IPS DF 19.7 (cell line): ENCODE measurements at regions not wholly inside any gene's neighbourhood (a gene's known extent, or its start where the extent isn't known, plus 50 kb on each side); places are given as distances from the start of the nearest gene placed in this dataset.
"Not testable (repeated sequence)": the region's sequence is repeated elsewhere in the genome, so short reads cannot be mapped to it uniquely, and the experiment has no call there.

Experiments used
- DNase-seq: peaks from one replicate; pipeline ENCODE4 v3.0.0-alpha.2; 2013; ENCODE audit warnings: low read depth, low spot score

DNA sequence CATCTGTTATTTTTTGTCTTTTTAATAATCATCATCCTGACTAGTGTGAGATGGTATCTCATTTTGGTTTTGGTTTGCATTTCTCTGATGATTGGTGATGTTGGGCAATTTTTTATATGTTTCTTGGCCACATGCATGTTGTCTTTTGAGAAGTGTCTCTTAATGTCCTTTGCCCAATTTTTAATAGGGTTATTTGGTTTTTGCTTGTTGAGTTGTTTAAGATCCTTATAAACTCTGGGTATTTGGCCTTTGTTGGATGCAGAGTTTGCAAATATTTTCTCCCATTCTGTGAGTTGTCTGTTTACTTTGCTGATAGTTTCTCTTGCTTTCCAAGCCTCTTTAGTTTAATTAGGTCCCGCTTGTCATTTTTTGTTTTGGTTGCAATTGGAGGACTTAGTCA lies 152.1 kb upstream of the MED14 start:
- no peak for DNase-seq

DNA sequence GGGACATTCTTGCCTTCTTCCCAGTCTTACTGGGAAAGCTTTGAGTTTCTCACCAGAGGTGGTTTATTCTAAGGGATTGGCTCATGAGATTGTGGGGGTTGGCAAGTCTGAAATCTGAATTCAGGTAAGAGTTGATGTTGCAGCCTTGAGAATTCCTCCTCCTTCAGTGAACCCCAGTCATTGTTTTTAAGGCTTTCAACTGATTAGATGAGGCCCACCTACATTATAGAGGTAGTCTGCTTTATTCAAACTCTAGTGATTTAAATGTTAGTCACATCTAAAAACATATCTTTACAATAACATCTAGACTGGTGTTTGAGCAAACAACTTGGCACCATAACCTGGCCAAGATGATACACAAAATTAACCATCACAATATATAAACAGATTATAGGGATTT lies 156.5 kb upstream of the MED14 start:
- no peak for DNase-seq

DNA sequence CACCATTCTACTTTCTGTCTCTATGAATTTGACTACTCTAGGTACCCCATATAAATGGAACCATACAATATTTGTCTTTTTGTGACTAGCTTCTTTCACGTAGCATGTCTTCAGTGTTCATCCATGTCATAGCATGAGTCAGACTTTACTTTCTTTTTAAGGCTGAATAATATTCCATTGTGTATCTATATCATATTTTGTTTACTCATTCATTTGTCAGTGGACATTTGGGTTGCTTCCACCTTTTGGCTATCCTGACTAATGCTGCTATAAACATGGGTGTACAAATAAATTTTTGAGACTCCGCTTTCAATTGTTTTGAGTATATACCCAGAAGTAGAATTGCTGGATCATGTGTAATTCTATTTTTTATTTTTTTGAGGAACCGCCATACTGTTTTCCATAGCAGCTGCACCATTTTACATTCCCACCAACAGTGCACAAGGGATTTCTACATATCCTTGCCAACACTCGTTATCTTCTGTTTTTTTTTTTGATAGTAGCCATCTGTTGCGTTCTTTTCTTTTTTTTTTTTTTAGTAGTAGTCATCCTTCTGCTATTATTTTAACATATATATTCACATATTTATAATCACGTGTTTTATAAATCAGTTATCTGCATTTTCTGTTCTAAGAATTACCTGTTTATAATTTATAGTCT lies 158.0 kb upstream of the MED14 start:
- no peak for DNase-seq

DNA sequence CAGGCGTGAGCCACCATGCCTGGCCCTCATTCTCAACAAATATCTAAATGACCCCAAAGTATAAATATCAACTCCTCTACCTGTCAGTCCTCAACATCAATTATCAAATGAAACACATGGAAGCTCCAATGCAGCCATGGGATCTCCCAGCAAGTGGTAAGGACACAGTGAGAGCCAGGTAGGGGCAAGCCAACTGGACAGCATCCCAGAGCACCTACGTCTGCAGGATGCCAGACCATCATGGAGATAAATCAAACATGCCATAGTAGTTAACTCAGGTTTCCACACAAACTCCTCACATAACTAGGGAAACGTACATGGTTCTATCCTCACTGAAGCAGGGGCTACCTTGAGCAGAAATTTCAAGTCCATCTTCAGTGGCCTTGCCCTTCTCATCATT lies 159.9 kb upstream of the MED14 start:
- DNase-seq, result no peak

DNA sequence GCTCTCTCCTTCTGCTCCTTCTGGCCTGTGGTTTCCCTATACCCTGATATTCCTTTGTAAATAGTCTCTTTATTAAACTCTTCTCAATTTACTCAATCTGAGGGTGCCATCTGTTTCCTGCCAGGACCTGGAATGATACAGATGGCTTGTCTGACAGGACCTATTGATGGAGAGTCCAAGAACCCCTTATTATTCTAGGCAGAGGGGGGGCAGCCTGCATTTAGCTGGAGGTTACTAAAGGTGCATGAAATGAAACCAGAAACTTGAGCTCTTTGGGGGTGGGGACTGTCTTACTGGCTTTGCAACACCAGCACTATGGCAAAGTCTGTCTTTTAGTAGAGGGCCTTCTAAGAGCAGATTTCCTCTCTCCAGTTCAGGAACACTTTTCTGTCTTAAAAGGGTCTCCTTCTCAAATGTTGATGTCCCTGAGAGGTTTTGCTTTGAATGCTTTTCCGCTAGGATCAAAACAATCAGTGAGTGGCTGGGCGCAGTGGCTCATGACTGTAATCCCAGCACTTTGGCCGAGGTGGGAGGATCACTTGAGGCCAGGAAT lies 162.5 kb upstream of the MED14 start:
- no peak for DNase-seq

DNA sequence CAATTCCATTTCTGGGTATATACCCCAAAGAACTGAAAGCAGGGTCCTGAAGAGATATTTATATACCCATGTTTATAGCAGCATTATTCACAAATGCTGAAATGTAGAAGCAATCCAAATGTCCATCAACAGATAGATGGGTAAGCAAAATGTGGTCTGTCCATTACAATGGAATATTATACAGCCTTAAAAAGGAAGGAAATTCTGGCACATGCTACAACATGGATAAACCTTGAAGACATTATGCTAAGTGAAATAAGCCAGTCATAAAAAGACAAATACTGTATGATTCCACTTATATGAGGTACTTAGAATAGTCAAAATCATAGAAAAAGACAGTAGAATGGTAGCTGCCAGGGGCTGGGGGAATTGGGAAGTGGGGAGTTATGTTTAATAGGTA lies 169.4 kb upstream of the MED14 start:
- not testable (repeated sequence) for DNase-seq

DNA sequence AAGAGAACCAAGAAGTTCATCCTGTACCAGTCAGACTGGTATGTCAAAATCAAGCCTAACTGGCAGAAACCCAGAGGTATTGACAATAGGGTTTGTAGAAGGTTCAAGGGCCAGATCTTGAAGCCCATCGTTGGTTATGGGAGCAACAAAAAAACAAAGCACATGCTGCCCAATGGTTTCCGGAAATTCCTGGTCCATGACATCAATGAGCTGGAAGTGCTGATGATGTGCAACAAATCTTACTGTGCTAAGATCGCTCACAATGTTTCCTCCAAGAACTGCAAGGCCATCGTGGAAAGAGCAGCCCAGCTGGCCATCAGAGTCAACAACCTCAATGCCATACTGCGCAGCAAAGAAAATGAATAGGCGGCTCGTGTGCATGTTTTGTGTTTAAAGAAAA lies 172.7 kb upstream of the MED14 start:
- no peak for DNase-seq

DNA sequence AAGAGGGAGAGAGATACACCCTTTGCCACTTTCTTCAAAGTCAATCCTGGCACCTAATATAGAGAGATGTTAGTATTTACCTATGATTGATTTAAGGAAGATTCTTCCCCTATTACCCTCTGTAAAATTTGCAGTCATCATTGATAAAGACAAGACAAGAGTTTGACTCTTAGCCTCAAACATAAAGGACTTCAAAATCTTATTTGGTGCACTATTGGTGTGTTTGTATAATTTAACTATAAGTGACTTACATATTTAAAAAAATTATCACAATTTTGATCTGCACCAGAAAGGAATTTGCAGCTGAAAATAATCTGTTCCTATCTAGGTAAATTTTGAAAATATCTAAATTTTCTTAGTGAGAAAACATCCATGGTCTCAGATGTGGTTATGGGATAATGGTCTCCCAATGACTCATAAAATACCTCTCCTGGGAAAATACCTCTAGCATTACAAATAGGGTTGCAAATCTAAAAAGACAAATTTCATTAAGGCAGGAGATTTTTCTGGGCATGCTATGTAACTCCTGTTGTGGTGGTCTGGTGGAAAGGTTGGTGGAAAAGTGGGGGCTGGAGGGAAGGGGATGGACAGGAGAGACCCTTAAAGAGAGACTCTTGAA lies 173.6 kb upstream of the MED14 start:
- no peak for DNase-seq

DNA sequence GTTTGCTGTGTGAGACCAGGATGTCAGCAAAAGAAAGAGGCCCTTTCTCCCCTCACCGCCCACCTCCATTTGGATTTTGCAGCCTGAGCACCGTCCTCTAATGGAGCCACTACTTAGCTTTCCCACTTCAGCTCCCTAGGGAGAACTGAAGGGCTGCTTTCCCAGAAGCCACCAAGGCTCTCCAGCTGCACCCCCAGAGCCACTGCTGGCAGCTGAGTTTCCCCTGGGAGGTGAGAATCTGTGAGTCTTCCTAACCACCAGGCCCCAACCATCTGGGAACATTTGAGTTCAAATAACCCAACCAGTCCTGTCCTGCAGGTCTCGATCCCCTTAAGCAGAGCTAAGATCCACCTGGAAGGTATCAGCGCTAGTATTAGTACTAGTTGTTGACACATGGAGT lies 173.1 kb upstream of the USP9X start:
- DNase-seq, result no peak

DNA sequence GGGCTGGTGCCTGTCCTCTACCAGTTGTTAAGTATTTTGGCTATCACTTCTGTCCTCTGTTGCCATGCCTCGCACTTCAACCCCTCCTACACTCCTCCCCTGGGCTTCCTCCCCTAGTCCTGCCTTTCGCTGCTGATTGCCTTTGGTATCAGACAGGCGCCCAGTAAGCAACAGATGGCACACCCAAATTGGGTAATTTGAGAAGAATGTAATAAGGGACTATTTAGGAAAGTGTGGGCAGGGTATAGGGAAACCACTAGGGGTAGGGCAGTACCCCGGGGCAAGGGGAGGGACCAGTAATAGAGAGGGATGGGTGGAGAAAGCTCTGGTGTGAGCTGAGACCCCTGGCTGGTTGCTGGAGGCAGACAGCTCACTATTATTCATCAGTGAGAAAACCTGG lies 172.7 kb upstream of the USP9X start:
- no peak for DNase-seq

DNA sequence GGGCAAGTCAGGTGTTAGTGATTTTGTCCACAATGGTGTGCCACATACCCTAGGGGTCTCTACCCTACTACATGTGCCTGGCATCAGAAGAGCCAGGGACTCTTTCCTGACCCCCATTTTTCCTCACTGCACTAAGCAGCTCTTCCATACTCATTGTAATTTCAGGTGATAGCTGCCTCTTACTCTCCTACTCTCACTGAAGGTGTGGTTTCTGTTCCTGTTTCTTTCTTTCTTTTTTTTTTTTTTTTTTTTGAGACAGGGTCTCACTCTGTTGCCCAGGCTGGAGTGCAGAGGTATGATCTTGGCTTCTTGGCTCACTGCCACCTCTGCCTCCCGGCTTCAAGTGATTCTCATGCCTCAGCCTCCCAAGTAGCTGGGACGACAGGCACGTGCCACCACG lies 164.9 kb upstream of the USP9X start:
- DNase-seq, result no peak

DNA sequence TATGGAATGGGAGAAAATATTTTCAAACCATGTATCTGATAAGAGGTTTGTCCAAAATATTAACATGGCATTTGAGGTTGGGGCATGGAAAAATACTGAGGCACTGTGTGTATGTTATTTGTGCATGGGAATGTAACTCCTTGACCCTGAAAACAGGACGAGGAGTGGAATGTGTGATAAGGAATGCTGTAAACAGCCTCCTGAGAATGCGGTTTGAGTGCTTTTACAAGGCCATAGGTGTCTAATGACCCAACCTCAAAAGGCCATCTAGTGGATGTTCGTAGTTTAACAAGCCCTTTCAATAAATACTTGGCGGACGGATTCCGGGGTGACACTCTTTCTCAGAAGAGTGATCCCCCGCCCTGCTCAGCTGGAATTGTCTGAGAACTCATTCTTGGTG lies 162.9 kb upstream of the USP9X start:
- peak; percentile 77 for DNase-seq

DNA sequence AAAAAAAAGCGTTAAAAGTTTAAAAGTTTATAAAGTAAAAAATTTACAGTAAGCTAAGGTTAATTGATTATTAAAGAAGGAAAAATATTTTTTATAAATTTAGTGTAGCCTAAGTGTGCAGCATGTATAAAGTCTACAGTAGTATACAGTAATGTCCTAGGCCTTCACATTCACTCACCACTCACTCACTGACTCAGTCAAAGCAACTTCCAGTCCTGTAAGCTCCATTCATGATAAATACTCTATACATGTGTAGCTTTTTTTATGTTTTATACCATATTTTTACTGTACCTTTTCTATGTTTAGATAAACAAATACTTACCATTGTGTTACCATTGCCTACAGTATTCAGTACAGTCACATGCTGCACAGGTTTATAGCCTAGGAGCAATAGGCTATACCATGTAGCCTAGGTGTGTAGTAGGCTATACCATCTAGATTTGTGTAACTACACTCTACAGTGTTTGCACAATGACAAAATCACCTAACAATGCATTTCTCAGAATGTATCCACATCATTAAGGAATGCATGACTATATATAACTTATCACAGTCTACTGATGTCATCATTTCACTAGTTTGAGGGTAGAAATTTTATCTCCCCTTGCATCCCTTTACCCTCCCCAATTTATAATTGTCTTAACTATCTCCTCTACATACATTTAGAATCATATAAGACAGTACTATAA lies 158.4 kb upstream of the USP9X start:
- DNase-seq, result not testable (repeated sequence)

DNA sequence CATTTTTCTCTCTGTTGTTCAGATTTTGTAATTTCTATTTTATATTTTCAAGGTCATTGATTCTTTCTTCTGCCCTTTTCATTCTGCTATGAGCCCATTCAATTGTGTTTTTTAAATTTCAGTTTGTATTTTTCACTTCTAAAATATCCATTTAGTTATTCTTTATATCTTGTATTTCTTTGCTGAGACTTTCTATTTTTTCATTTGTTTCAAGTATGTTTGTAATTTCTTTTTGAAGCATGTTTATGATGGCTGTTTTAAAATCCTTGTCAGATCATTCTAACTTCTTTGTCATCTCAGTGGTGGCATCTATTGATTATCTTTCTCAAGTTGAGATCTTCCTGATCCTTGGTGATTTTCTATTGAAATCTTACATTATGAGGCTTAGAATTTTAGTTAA lies 157.2 kb upstream of the USP9X start:
- no peak for DNase-seq

DNA sequence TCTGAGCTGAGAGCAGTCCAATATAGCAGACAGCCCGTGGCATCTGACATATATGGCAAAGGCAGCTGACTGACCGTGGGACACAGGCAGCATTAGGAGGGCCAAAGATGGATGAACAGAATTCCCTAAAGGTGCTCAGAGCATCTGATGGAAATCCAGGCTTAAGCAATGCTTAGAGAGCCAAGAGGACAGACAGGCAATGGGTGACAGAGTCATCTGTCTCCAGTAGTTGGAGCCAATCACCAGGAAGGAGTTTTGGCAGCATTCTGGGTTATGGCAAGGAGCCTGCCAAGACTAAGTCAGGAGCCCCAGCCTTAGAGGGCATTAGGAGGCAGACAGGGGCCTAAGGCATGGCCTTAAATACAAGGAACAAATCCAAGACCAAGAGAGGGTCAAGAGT lies 153.3 kb upstream of the USP9X start:
- no peak for DNase-seq

DNA sequence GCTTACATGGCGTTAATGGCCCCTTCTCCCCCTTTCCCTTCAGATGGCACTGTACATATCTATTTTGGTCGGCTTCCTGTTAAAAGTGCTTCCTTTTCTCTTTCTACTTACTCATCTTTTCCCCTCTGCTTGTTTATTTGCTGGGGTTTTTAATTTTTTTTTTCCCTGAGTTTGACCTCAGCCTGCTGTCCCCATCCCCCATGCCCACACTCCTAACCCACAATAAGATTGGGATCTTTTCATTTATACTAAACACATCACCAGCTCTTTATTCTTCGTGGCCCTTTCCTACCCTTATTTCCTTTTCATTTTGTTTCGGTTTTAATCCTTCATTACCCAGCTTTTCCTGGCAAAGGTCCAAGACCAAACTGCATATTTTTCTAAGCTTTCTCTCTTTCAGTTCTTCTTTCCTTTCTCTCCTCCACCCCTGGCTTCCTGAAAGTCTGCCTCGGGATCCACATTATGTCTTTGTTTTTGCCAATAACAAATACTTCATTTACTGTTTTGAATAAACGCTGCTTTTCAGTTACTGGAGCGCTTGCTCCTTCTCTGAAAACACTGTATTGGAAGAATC lies 152.0 kb upstream of the USP9X start:
- no peak for DNase-seq

DNA sequence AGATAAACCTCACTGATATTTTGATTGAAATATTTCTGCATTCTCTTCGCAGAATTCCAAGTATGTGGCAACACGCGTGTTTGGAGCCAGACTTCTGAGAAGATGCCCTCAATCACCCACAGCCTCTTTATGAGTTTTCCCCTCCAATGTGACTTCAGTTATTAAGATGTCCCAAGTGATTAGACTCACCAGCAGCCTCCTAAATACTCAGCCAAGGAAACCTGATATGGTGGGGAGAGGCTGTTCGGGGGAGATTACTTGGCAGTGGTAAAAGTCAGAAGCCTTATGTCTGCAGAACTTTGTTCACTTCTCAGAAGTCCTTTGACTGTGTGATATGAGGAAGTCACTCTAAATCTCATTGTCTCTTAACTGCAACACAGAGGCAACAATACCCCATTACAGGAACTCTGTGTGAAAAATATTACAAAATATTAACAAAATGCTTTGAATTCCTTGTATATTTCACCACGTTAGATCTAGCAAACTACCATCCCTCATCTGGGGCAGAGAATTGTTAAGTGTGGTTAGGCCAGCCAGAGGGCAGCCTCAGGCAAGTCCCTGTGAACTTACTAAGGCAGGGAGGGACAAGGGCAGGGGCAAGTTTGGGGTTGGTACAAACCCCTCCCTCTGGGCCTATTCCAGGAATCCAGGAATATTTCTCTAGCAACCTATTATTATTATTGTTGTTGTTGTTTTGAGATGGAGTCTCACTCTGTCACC lies 151.4 kb upstream of the USP9X start:
- DNase-seq, result no peak

DNA sequence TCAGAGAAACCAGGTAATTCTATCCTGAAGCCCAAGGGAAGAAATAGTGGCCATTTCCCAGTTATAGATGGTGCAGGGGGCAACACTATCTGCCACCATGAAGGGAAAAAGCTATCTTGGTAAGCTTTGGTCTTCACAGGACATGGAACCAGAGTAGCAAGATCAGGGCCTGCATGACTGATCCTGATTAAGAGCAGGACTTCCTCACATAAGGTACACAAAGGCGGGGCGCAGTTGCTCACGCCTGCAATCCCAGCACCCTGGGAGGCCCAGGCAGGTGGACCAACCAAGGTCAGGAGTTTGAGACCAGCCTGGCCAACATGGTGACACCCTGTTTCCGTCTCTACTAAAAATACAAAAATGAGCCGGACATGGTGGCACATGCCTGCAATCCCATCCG lies 148.4 kb upstream of the USP9X start:
- no peak for DNase-seq

DNA sequence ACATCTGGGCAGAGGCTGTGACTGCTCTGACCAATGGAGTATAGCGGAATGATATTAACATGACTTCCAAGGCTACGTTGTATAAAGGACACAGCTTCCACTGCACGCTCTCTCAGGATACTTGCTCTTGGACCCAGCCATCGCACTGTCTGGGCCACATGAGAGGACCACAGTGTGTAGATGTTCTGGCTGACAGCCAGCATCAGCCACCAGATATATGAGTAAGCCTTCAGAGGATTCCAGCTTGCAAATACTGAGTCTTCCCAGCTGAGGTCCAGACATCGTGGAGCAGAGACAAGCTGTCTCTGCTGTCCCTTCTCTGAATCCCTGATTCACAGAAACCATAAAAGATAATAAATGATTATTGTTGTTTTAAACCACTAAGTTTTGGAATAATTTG lies 146.8 kb upstream of the USP9X start:
- DNase-seq, result no peak

DNA sequence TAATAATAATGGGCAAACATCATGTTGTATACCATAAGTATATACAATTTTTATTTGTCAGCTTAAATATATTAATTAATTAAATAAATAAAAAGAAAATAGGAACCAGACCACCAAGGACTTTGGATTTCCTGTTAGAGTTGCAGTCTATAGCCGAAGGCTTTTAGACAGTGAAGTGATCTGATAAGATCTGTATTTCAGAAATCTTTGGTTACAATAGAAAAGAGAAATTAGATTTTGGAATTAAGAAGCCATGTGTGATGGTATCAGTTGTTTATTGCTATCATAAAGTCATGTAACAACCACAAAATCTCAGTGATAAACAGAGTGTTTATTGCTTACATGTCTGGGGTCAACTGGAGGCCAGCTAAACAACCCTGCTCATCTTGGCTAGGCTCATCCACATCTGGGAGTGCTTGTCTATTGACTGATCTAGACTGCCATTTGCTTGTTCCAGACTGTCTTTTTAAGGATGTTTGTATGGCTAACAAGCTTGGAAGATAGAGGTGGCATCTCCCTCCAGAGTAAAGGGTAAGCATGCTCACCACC lies 142.1 kb upstream of the USP9X start:
- no peak for DNase-seq

DNA sequence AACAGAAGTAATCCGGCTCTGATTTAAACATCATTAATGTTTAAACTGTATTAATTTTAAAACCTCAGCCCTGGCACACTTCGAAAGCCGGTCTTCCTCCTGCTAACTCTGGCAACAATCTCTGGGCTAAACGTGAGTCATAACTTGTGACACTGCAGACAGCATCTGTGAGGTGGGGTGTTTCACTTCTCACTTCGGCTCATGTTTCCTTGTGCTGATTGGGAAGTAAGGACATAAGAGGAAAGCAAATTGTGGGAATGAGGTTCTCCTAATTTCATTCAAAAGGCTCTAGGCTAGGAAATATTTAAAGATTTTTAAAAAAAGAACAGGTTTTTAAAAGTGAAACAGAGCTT lies 139.9 kb upstream of the USP9X start:
- DNase-seq, result no peak

DNA sequence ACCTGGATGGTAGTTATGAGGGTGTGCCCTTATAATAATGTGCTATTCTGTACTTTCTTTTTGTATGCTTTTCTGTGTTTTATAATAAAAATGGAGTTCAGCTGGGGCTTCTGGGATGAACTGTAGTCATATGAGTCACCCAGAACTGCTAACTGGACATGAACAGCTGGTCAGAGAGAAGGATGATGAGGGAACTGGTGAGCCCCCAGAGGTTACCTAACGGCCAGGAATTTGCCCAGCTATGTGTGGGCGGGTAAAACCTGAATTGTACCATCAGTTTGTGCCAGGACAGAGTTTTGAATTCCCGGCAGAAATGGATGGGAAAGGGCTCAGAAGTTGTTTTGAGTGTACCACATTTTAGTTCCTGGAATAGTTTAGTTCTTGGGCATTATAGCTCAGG lies 138.0 kb upstream of the USP9X start:
- DNase-seq, result no peak
